NAMALWA (cell line): ENCODE measurements at regions not wholly inside any gene's neighbourhood (a gene's known extent, or its start where the extent isn't known, plus 50 kb on each side); places are given as distances from the start of the nearest gene placed in this dataset.
"Not testable (repeated sequence)": the region's sequence is repeated elsewhere in the genome, so short reads cannot be mapped to it uniquely, and the experiment has no call there.

Experiments used
- DNase-seq: peaks from one replicate; pipeline ENCODE4 v3.0.0-alpha.2; 2015; ENCODE audit warnings: low spot score

DNA sequence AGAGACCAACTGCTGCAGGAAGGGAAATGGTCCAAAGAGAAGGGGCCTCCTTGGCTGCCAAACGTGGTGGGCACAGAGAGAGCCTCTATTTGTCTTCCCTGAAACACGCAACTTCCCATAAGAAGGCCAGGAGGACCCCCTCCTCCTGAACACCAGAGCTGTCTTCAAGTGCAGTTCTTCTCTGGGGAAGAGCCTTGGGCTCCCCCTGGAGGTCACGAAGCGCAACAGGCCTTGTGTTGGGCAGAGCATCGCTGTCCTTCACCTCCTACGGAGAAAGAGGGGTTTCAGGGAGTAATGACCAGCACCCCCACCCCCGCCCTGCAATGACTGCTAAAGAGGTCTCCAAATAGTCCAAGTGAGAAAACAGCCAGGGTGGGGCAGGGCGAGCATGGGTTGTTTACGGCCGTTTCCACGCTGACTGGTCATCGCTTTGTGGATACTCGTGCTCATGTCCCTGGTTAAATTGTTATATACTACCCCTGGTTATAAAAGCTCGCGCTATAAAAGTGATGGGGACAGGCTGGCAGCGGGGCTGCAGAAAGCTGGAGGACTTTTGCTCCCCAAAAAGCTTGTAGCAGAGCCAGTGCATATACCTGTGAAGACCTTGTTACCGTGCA, 397.5 kb upstream of the ATP10A start:
- DNase-seq: peak; percentile 43

- no peak for DNase-seq
Measured at GRCh38 chr15:26259581-26259980, 396.5 kb upstream of the ATP10A start.

- not testable (repeated sequence) for DNase-seq
Measured at GRCh38 chr15:26244782-26245181, 381.7 kb upstream of the ATP10A start.

- no peak for DNase-seq
Measured at GRCh38 chr15:26243382-26243781, 380.3 kb upstream of the ATP10A start.

- DNase-seq: no peak
Measured at GRCh38 chr15:26242565-26243071, 379.5 kb upstream of the ATP10A start.

DNA sequence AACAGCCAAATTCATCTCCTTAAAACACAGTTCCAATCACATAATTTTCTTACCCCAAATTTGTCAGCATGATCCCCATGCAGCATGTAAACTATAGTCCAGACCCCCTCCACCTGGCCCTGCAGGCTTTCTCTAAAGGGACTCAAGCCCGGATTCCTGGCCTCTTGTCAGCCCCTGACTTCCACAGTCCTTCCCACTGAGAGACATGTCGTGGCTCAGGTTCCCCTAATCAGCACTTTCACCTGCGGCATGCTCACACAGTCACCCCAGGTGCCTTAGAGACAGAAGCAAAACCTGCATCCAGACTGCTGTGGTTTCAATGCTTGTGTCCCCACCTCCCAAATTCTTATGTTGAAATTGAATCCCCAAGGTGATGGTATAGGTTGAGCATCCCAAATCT, 372.7 kb upstream of the ATP10A start:
- no peak for DNase-seq

DNA sequence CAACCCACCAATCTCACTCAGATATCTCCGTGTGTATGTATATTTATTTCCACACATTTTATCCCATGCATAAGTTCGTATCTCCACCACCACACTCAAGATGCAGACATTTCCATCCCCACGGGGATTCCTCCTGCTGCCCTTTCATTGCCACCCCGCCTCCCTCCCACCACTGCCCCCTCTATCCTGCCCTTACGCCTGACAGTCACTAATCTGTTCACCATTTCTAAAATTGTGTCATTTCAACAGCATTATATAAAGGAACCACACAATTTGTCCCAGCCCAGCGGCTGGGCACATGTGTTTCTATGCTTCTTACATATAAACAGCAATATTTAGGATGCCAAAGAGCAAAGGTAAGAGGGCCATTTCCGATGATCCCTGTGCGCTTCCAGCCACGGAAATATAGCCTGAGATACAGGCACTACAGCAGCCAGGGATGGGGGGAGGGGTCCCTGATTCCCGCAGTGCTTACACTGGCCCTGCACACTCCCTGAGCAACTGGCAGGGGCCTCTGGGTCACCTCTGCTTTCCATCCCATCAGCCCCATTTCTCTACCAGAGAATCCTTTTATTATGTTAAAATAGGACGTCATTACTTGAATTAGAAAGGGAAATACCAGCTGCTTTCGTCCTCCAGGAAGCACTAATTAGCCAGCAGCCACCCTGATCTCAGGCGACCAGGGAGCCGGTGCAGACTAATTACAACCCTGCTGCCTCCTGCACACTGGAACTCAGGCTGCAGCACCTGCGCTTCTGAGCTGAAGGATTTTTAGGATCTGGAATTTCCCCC, 372.0 kb upstream of the ATP10A start:
- no peak for DNase-seq

- no peak for DNase-seq
Measured at GRCh38 chr15:26232691-26233090, 369.6 kb upstream of the ATP10A start.

- no peak for DNase-seq
Measured at GRCh38 chr15:26231096-26231495, 368.0 kb upstream of the ATP10A start.

DNA sequence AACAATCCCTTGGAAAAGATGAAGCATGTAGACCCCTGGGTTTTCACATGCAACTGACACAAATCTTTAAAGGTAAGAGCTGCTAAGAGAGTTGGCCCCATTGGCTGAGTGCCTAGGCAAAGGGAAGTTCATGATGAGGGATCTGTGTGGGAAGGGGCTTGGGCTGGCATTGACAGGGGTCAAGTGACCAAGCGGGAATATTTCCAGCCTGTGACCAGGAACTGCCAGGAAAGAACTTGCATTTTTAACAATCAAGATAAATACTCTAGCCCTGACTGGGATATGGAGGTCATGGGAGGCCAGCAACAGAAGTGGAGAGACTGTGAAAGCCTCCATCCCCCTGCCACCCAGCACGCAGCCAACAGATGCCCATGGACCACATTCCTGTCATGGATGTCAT, 361.1 kb upstream of the ATP10A start:
- DNase-seq: no peak

GRCh38 chr15:26223720-26224119, 360.6 kb upstream of the ATP10A start:
- DNase-seq: no peak

- DNase-seq: no peak
Measured at GRCh38 chr15:26222781-26223180, 359.7 kb upstream of the ATP10A start.

DNA sequence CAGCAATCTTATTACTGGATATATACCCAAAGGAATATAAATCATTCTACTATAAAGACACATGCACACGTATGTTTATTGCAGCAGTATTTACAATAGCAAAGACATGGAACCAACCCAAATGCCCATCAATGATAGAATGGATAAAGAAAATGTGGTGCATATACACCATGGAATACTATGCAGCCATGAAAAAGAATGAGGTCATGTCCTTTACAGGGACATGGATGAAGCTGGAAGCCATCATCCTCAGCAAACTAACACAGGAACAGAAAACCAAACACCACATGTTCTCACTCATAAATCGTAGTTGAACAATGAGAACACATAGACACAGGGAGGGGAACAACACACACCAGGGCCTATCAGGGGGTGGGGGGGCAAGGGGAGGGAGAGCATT, 353.9 kb upstream of the ATP10A start:
- DNase-seq: not testable (repeated sequence)

DNA sequence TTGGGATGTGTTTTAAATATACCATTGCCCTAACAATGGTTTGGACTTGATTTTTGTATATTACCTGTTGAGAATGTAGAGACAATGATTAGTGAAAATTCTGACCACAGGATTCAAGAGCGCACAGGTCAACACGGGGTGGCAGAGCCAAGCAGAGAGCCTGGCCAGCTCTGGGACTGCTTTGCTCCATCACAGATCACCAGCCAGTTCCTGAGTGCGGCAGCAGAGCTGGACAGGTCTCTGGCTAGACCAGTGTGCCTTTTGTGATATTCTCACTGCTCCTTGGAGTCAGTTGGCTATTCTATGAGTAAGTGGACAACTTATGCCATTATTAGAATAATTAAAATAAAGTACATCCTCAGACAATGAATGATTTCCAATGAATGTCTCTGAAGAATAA, 351.2 kb upstream of the ATP10A start:
- DNase-seq: no peak

DNA sequence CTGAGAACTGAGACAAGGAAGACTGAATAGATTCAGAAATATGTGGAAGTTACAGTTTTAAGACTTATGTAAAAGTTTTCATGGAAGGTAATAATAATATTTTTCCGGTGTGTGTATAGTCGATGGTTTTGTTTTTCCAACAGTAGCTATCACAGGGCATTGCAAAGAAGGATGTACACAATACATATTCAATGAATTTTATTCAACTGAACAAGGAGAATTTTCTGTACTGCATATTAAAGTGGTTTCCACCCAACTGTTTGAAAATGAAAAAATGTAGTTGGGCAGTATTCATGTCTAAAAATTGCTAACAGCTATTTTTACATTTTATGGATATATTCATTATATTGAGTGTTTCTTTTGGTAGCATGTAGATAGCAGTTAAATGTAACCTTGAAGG, 350.3 kb upstream of the ATP10A start:
- DNase-seq: no peak

- DNase-seq: no peak
Measured at GRCh38 chr15:26212109-26212508, 349.0 kb upstream of the ATP10A start.

GRCh38 chr15:26210980-26211379, 347.9 kb upstream of the ATP10A start:
- DNase-seq: no peak

DNA sequence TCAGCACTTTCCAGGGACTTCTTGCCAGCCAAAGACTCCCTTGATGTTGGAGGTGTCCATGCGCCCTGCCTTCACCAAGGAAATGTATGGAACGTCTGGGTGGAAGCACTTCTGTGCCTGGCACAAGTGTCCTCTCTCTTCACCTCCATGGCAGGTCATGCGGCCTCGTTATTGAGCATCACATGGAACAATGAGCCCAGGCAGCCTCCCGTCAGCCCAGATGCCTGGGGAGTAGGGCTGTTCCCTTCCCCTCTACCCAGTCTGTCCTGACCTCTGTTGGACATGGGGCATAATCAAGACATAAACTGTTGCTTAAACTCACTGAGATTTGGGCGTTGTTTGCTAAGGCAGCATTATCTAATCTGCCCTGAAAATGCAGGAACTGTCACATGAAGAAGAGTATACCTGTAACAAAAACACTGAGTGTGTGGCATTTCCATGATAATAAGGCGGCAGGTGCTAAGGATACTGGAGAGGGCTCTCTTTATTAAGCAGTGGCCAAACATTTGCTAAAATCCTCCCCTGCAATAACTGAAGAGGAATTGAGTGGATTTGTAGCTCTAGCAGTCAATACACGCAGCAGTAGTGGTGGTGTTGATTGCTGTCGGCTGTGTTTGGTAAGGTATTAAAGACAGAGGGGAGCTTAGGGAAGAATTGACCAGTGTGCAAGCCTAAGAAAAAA, 338.2 kb upstream of the ATP10A start:
- DNase-seq: no peak

GRCh38 chr15:26200427-26200826, 337.3 kb upstream of the ATP10A start:
- no peak for DNase-seq

- DNase-seq: no peak
Measured at GRCh38 chr15:26197719-26198118, 334.6 kb upstream of the ATP10A start.

GRCh38 chr15:26197060-26197459, 333.9 kb upstream of the ATP10A start:
- DNase-seq: no peak

- no peak for DNase-seq
Measured at GRCh38 chr15:26191193-26191592, 328.1 kb upstream of the ATP10A start.

GRCh38 chr15:26186138-26186537, 323.0 kb upstream of the ATP10A start:
- peak; percentile 3 for DNase-seq
